C4-2B (cell line): ENCODE measurements at regions not wholly inside any gene's neighbourhood (a gene's known extent, or its start where the extent isn't known, plus 50 kb on each side); places are given as distances from the start of the nearest gene placed in this dataset.

Source experiments
- ZFX ChIP-seq: fragments of 450-650 bp; IDR thresholded peaks from 2 replicates; pipeline ENCODE4 v1.6.1; 2017
- TF ChIP-seq, protein P1 (sequence below): fragments of 450-650 bp; conservative IDR thresholded peaks from 2 replicates; pipeline ENCODE4 v1.5.1; 2017; ENCODE audit warnings: mild to moderate bottlenecking

DNA sequence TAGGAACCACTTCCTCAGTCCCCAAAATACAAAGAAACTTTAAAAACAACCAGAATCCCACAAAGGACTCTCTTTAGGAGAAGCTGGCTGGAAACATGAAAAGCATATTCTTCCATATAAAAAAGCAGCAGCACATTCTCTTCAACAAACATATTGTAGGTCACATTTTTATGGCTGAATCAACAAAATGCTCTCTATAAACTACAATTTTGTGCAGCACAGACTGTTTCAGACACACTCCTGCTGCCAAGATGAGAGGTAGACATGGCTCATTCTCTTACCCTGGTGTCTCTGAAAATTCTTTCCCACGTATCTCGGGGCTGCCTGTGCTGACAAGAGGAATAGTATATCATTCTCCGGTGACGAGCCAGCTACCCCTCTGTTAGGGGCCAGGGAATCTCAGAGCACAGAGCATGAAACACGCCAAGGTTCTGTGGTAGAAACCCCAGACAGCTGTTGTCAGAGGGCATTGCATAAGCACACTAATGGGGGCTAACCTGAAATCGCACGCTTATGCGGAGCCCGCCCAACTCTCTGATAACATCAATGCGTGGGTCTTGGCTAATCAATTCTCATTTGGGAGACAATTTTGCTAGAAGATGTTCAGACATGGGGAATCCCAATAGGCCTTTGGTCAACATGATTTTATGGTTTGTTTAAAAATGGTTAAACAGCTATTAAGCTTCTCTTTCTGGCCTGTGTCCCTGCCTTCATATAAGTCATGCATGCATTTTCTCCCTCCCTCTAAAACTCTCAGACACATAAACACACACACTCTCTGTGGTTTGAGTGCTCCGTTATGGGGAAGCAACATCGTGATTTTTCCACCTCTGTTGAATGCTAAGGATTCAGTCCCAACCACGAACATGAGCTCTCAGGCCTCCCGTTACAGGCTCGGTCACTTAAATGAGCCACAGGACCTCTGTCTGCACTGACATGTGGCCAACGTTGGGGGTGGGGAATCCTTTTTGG is 177.5 kb downstream of the INO80D start:
- TF ChIP-seq, protein P1, sequence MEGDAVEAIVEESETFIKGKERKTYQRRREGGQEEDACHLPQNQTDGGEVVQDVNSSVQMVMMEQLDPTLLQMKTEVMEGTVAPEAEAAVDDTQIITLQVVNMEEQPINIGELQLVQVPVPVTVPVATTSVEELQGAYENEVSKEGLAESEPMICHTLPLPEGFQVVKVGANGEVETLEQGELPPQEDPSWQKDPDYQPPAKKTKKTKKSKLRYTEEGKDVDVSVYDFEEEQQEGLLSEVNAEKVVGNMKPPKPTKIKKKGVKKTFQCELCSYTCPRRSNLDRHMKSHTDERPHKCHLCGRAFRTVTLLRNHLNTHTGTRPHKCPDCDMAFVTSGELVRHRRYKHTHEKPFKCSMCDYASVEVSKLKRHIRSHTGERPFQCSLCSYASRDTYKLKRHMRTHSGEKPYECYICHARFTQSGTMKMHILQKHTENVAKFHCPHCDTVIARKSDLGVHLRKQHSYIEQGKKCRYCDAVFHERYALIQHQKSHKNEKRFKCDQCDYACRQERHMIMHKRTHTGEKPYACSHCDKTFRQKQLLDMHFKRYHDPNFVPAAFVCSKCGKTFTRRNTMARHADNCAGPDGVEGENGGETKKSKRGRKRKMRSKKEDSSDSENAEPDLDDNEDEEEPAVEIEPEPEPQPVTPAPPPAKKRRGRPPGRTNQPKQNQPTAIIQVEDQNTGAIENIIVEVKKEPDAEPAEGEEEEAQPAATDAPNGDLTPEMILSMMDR, result no peak
- no peak for TF ChIP-seq ZFX
